ENCODE measurements at regions not wholly inside any gene's neighbourhood (a gene's known extent, or its start where the extent isn't known, plus 50 kb on each side); places are given as distances from the start of the nearest gene placed in this dataset.

- H3K27me3 ChIP-seq (ENCODE audit: insufficient read depth, low read length), result no peaks in the 10 kb centered on the region
- H3K36me3 ChIP-seq (ENCODE audit: insufficient read depth, low read length), result no peaks in the 10 kb centered on the region
- H2AFZ ChIP-seq (ENCODE audit: low read depth, low read length), result no peak overlapping the region
- no peaks in the 10 kb centered on the region for H3K9me3 ChIP-seq (ENCODE audit: low read length)
- no peak overlapping the region for H3K4me3 ChIP-seq (ENCODE audit: low read length)
- H3K4me1 ChIP-seq (ENCODE audit: insufficient read depth, low read length), result peaks cover 9% of the 10 kb centered on the region
These were observed 308.1 kb downstream of the EPM2A start for GRCh38 chr6:145427232-145427631.

- H3K27me3 ChIP-seq (ENCODE audit: insufficient read depth, low read length), result no peaks in the 10 kb centered on the region
- H2AFZ ChIP-seq (ENCODE audit: low read depth, low read length), result no peak overlapping the region
These were observed 306.6 kb downstream of the EPM2A start for GRCh38 chr6:145428706-145429105.

GRCh38 chr6:145442110-145442509, 293.2 kb downstream of the EPM2A start:
- no peaks in the 10 kb centered on the region for H3K4me1 ChIP-seq (ENCODE audit: insufficient read depth, low read length)
- H3K4me3 ChIP-seq (ENCODE audit: low read length), result no peak overlapping the region
- no peaks in the 10 kb centered on the region for H3K27me3 ChIP-seq (ENCODE audit: insufficient read depth, low read length)
- H3K36me3 ChIP-seq (ENCODE audit: insufficient read depth, low read length), result no peaks in the 10 kb centered on the region
- no peaks in the 10 kb centered on the region for H3K9me3 ChIP-seq (ENCODE audit: low read length)
- no peak overlapping the region for H2AFZ ChIP-seq (ENCODE audit: low read depth, low read length)

More at GRCh38 chr6:145428706-145429105, 306.6 kb downstream of the EPM2A start:
- Histone ChIP-seq H3K9me3 (ENCODE audit: low read length) (no peaks in the 10 kb centered on the region), H3K36me3 (ENCODE audit: insufficient read depth, low read length) (no peaks in the 10 kb centered on the region), H3K4me3 (ENCODE audit: low read length) (no peak overlapping the region), H3K4me1 (ENCODE audit: insufficient read depth, low read length) (peaks cover 9% of the 10 kb centered on the region)

- no peaks in the 10 kb centered on the region for H3K9me3 ChIP-seq (ENCODE audit: low read length)
- no peak overlapping the region for H3K4me3 ChIP-seq (ENCODE audit: low read length)
- no peaks in the 10 kb centered on the region for H3K36me3 ChIP-seq (ENCODE audit: insufficient read depth, low read length)
- no peaks in the 10 kb centered on the region for H3K4me1 ChIP-seq (ENCODE audit: insufficient read depth, low read length)
- H2AFZ ChIP-seq (ENCODE audit: low read depth, low read length), result no peak overlapping the region
- no peaks in the 10 kb centered on the region for H3K27me3 ChIP-seq (ENCODE audit: insufficient read depth, low read length)
These were observed 289.6 kb downstream of the EPM2A start for GRCh38 chr6:145445674-145446073.

- H3K27me3 ChIP-seq (ENCODE audit: insufficient read depth, low read length), result no peaks in the 10 kb centered on the region
- H2AFZ ChIP-seq (ENCODE audit: low read depth, low read length), result no peak overlapping the region
- no peaks in the 10 kb centered on the region for H3K9me3 ChIP-seq (ENCODE audit: low read length)
- H3K36me3 ChIP-seq (ENCODE audit: insufficient read depth, low read length), result no peaks in the 10 kb centered on the region
- no peak overlapping the region for H3K4me3 ChIP-seq (ENCODE audit: low read length)
- no peaks in the 10 kb centered on the region for H3K4me1 ChIP-seq (ENCODE audit: insufficient read depth, low read length)
These were observed 284.3 kb downstream of the EPM2A start for GRCh38 chr6:145451029-145451428.

GRCh38 chr6:145453376-145453775, 281.9 kb downstream of the EPM2A start:
- no peaks in the 10 kb centered on the region for H3K36me3 ChIP-seq (ENCODE audit: insufficient read depth, low read length)
- no peaks in the 10 kb centered on the region for H3K9me3 ChIP-seq (ENCODE audit: low read length)
- no peak overlapping the region for H3K4me3 ChIP-seq (ENCODE audit: low read length)
- no peaks in the 10 kb centered on the region for H3K4me1 ChIP-seq (ENCODE audit: insufficient read depth, low read length)
- no peaks in the 10 kb centered on the region for H3K27me3 ChIP-seq (ENCODE audit: insufficient read depth, low read length)
- H2AFZ ChIP-seq (ENCODE audit: low read depth, low read length), result no peak overlapping the region

- H3K9me3 ChIP-seq (ENCODE audit: low read length), result no peaks in the 10 kb centered on the region
- H3K4me1 ChIP-seq (ENCODE audit: insufficient read depth, low read length), result no peaks in the 10 kb centered on the region
- no peaks in the 10 kb centered on the region for H3K36me3 ChIP-seq (ENCODE audit: insufficient read depth, low read length)
- no peaks in the 10 kb centered on the region for H3K27me3 ChIP-seq (ENCODE audit: insufficient read depth, low read length)
- no peak overlapping the region for H2AFZ ChIP-seq (ENCODE audit: low read depth, low read length)
- H3K4me3 ChIP-seq (ENCODE audit: low read length), result no peak overlapping the region
These were observed 281.3 kb downstream of the EPM2A start for GRCh38 chr6:145454006-145454405.

GRCh38 chr6:145457556-145457955, 277.8 kb downstream of the EPM2A start:
- H2AFZ ChIP-seq (ENCODE audit: low read depth, low read length), result no peak overlapping the region

GRCh38 chr6:145468534-145468933, 266.8 kb downstream of the EPM2A start:
- no peaks in the 10 kb centered on the region for H3K9me3 ChIP-seq (ENCODE audit: low read length)
- no peaks in the 10 kb centered on the region for H3K4me1 ChIP-seq (ENCODE audit: insufficient read depth, low read length)
- H3K36me3 ChIP-seq (ENCODE audit: insufficient read depth, low read length), result no peaks in the 10 kb centered on the region
- no peak overlapping the region for H3K4me3 ChIP-seq (ENCODE audit: low read length)
- H3K27me3 ChIP-seq (ENCODE audit: insufficient read depth, low read length), result no peaks in the 10 kb centered on the region
- no peak overlapping the region for H2AFZ ChIP-seq (ENCODE audit: low read depth, low read length)

More at GRCh38 chr6:145457556-145457955, 277.8 kb downstream of the EPM2A start:
- H3K27me3 ChIP-seq (ENCODE audit: insufficient read depth, low read length), result peaks cover 4% of the 10 kb centered on the region
- no peak overlapping the region for H3K4me3 ChIP-seq (ENCODE audit: low read length)
- no peaks in the 10 kb centered on the region for H3K4me1 ChIP-seq (ENCODE audit: insufficient read depth, low read length)
- no peaks in the 10 kb centered on the region for H3K36me3 ChIP-seq (ENCODE audit: insufficient read depth, low read length)
- no peaks in the 10 kb centered on the region for H3K9me3 ChIP-seq (ENCODE audit: low read length)

GRCh38 chr6:145469021-145469420, 266.3 kb downstream of the EPM2A start:
- Histone ChIP-seq H3K4me3 (ENCODE audit: low read length) (no peak overlapping the region), H3K36me3 (ENCODE audit: insufficient read depth, low read length) (no peaks in the 10 kb centered on the region), H3K9me3 (ENCODE audit: low read length) (no peaks in the 10 kb centered on the region), H3K4me1 (ENCODE audit: insufficient read depth, low read length) (no peaks in the 10 kb centered on the region), H3K27me3 (ENCODE audit: insufficient read depth, low read length) (no peaks in the 10 kb centered on the region), H2AFZ (ENCODE audit: low read depth, low read length) (no peak overlapping the region)

GRCh38 chr6:145475794-145476396, 259.4 kb downstream of the EPM2A start:
- H3K27me3 ChIP-seq (ENCODE audit: insufficient read depth, low read length), result no peaks in the 10 kb centered on the region
- H2AFZ ChIP-seq (ENCODE audit: low read depth, low read length), result no peak overlapping the region
- no peaks in the 10 kb centered on the region for H3K4me1 ChIP-seq (ENCODE audit: insufficient read depth, low read length)
- H3K9me3 ChIP-seq (ENCODE audit: low read length), result no peaks in the 10 kb centered on the region
- no peak overlapping the region for H3K4me3 ChIP-seq (ENCODE audit: low read length)
- no peaks in the 10 kb centered on the region for H3K36me3 ChIP-seq (ENCODE audit: insufficient read depth, low read length)

- Histone ChIP-seq H3K27me3 (ENCODE audit: insufficient read depth, low read length) (no peaks in the 10 kb centered on the region), H3K4me3 (ENCODE audit: low read length) (no peak overlapping the region), H3K4me1 (ENCODE audit: insufficient read depth, low read length) (peaks cover 6% of the 10 kb centered on the region), H3K36me3 (ENCODE audit: insufficient read depth, low read length) (no peaks in the 10 kb centered on the region), H2AFZ (ENCODE audit: low read depth, low read length) (no peak overlapping the region), H3K9me3 (ENCODE audit: low read length) (no peaks in the 10 kb centered on the region)
These were observed 255.3 kb downstream of the EPM2A start for GRCh38 chr6:145480024-145480423.

GRCh38 chr6:145483191-145483996, 251.9 kb downstream of the EPM2A start:
- Histone ChIP-seq H3K36me3 (ENCODE audit: insufficient read depth, low read length) (no peaks in the 10 kb centered on the region), H2AFZ (ENCODE audit: low read depth, low read length) (no peak overlapping the region), H3K27me3 (ENCODE audit: insufficient read depth, low read length) (no peaks in the 10 kb centered on the region), H3K4me3 (ENCODE audit: low read length) (no peak overlapping the region), H3K4me1 (ENCODE audit: insufficient read depth, low read length) (peaks cover 6% of the 10 kb centered on the region), H3K9me3 (ENCODE audit: low read length) (peaks cover 3% of the 10 kb centered on the region)

Data from neuron (in vitro differentiated cells).